ENCODE measurements at regions not wholly inside any gene's neighbourhood (a gene's known extent, or its start where the extent isn't known, plus 50 kb on each side); places are given as distances from the start of the nearest gene placed in this dataset.

DNA sequence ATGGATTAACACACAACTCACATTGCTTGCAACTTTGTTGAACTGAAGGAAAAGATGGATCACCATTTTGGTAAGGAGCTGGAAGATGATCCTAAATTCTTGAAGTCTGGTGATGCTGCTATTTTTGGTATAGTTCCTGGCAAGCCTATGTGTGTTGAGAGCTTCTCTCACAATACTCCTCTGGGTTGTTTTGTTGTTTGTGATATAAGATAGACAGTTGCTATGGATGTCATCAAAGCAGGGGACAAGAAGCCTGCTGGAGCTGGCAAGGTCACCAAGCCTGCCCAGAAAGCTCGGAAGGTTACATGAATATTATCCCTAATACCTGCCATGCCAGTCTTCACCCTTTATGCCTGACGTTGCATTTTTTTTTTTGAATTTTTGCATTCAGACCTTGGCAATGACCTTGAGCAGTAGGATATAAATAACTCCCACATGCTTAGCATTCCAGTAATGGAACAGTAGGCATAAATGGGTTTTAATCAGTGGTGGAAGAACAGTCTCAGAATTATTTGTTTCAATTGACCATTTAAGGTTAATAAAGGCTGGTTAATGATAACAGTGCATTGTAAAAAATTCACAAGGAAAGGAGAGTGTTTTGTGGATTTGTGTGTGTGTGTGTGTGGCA is 129.0 kb upstream of the SEL1L start:
- ATAC-seq (ENCODE audit: insufficient read depth, low FRiP score): no peak
- no peak overlapping the region for H3K9ac ChIP-seq (ENCODE audit: insufficient read depth in 1 of 2, low read length in 2 of 2)
- H3K27ac ChIP-seq (ENCODE audit: low read depth in 1 of 2, low read length in 1 of 2): no peak overlapping the region
- 64 to 86% methylated on average over 2 of the region's 2 CpGs for WGBS, 2 donors
- TF ChIP-seq, protein P1, sequence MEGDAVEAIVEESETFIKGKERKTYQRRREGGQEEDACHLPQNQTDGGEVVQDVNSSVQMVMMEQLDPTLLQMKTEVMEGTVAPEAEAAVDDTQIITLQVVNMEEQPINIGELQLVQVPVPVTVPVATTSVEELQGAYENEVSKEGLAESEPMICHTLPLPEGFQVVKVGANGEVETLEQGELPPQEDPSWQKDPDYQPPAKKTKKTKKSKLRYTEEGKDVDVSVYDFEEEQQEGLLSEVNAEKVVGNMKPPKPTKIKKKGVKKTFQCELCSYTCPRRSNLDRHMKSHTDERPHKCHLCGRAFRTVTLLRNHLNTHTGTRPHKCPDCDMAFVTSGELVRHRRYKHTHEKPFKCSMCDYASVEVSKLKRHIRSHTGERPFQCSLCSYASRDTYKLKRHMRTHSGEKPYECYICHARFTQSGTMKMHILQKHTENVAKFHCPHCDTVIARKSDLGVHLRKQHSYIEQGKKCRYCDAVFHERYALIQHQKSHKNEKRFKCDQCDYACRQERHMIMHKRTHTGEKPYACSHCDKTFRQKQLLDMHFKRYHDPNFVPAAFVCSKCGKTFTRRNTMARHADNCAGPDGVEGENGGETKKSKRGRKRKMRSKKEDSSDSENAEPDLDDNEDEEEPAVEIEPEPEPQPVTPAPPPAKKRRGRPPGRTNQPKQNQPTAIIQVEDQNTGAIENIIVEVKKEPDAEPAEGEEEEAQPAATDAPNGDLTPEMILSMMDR (IDR thresholded peaks at IDR 0.05; ENCODE audit: control extremely low read depth, extremely low read depth): no peak
- H3K9me3 ChIP-seq (ENCODE audit: control insufficient read depth in 4 of 4, insufficient read depth in 3 of 4, low read length in 3 of 4): no peaks in the 10 kb centered on the region
- H3K27me3 ChIP-seq (ENCODE audit: control insufficient read depth in 3 of 3, insufficient read depth in 3 of 3, low read length in 2 of 3): no peaks in the 10 kb centered on the region
- H3K4me1 ChIP-seq (ENCODE audit: control insufficient read depth in 5 of 5, insufficient read depth in 5 of 5, low read length in 5 of 5): no peaks in the 10 kb centered on the region
- H3K36me3 ChIP-seq (ENCODE audit: control insufficient read depth in 4 of 4, insufficient read depth in 4 of 4, low read length in 4 of 4): no peaks in the 10 kb centered on the region
- no peak overlapping the region for H3K4me3 ChIP-seq
- DNase-seq: no peak

DNA sequence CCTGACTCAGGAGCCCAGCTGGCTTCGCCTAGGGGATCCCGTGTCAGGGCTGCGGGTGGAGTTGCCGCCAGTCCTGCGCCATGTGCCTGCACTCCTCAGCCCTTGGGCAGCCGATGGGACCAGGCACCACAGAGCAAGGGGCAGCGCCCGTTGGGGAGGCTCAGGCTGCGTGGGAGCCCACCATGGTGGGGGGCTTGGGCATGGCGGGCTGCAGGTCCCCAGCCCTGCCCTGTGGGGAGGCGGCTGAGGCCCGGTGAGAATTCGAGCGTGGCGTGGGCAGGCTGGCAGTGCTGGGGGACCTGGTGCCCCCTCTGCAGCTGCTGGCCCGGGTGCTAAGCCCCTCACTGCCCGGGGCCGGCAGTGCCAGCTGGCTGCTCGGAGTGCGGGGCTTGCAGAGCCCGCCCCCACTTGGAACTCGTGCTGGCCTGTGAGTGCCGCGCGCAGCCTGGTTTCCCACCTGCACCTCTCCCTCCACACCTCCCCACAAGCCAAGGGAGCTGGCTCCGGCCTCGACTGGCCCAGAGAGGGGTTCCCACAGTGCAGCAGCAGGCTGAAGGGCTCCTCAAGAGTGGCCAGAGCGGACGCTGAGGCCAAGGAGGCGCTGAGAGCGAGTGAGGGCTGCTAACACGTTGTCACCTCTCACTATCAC is 135.1 kb upstream of the SEL1L start:
- H3K4me1 ChIP-seq (ENCODE audit: control insufficient read depth in 5 of 5, insufficient read depth in 5 of 5, low read length in 5 of 5): no peaks in the 10 kb centered on the region
- H3K36me3 ChIP-seq (ENCODE audit: control insufficient read depth in 4 of 4, insufficient read depth in 4 of 4, low read length in 4 of 4): no peaks in the 10 kb centered on the region
- TF ChIP-seq, protein P1 (IDR thresholded peaks at IDR 0.05; ENCODE audit: control extremely low read depth, extremely low read depth): no peak
- H3K27me3 ChIP-seq (ENCODE audit: control insufficient read depth in 3 of 3, insufficient read depth in 3 of 3, low read length in 2 of 3): no peaks in the 10 kb centered on the region
- DNase-seq (no peak), ATAC-seq (ENCODE audit: insufficient read depth, low FRiP score) (no peak)
- no peak overlapping the region for H3K27ac ChIP-seq (ENCODE audit: low read depth in 1 of 2, low read length in 1 of 2)
- H3K9me3 ChIP-seq (ENCODE audit: control insufficient read depth in 4 of 4, insufficient read depth in 3 of 4, low read length in 3 of 4): peaks cover 0 to 13% (median 0%) of the 10 kb centered on the region in 4 donors
- H3K4me3 ChIP-seq: no peak overlapping the region
- WGBS, 2 donors: 92 to 96% methylated on average over 29 to 32 of the region's 32 CpGs
- no peak overlapping the region for H3K9ac ChIP-seq (ENCODE audit: insufficient read depth in 1 of 2, low read length in 2 of 2)

DNA sequence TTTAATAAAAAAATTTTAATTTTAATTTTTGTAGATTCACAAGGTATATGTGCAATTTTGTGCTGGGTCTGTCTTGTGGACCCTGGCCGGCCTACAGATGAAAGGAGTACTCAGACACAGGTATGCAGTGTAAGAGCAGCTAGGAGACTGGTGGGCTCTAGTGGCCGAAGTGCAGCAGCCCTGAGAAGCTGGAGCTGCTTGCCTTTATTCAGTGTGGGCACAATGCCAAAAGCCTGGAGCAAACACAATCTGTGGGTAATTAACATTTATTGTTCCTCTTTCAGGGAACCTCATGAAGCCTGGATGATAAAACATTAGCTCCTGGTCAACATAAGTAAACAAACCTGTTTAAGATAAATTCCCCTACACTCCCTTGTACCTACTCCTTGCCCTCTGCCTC is 135.7 kb upstream of the SEL1L start:
- no peak overlapping the region for H3K9ac ChIP-seq (ENCODE audit: insufficient read depth in 1 of 2, low read length in 2 of 2)
- H3K9me3 ChIP-seq (ENCODE audit: control insufficient read depth in 4 of 4, insufficient read depth in 3 of 4, low read length in 3 of 4): peaks cover 0 to 13% (median 0%) of the 10 kb centered on the region in 4 donors
- H3K27me3 ChIP-seq (ENCODE audit: control insufficient read depth in 3 of 3, insufficient read depth in 3 of 3, low read length in 2 of 3): no peaks in the 10 kb centered on the region
- H3K27ac ChIP-seq (ENCODE audit: low read depth in 1 of 2, low read length in 1 of 2): no peak overlapping the region
- H3K4me1 ChIP-seq (ENCODE audit: control insufficient read depth in 5 of 5, insufficient read depth in 5 of 5, low read length in 5 of 5): no peaks in the 10 kb centered on the region
- no peaks in the 10 kb centered on the region for H3K36me3 ChIP-seq (ENCODE audit: control insufficient read depth in 4 of 4, insufficient read depth in 4 of 4, low read length in 4 of 4)
- ATAC-seq (ENCODE audit: insufficient read depth, low FRiP score): no peak
- TF ChIP-seq, protein P1 (IDR thresholded peaks at IDR 0.05; ENCODE audit: control extremely low read depth, extremely low read depth): no peak
- H3K4me3 ChIP-seq: no peak overlapping the region
- WGBS, 2 donors: 90 to 96% methylated on average over 2 of the region's 2 CpGs
- DNase-seq: no peak
